HAP-1 (cell line): ENCODE measurements at regions not wholly inside any gene's neighbourhood (a gene's known extent, or its start where the extent isn't known, plus 50 kb on each side); places are given as distances from the start of the nearest gene placed in this dataset.
A peak's percentile ranks its signal among the peaks of the same experiment; 100 is the strongest.

Experiments used
- DNase-seq, 2 experiments: peaks; one replicate each; pipeline ENCODE4 v3.0.0-alpha.2; 2016 to 2020; ENCODE audit warnings: low spot score in 2 of 2
- H3K27me3 ChIP-seq: fragments of 250-450 bp; sonication (Bioruptor Pico); 2 replicates; pipeline ENCODE4 v1.5.1; 2020; ENCODE audit warnings: low read depth, mild to moderate bottlenecking, moderate library complexity
- H3K36me3 ChIP-seq: fragments of 250-450 bp; sonication (Bioruptor Pico); replicated peaks from 2 replicates; pipeline ENCODE4 v1.5.1; 2020; ENCODE audit warnings: mild to moderate bottlenecking
- H3K4me1 ChIP-seq: fragments of 250-450 bp; sonication (Bioruptor Pico); 2 replicates; pipeline ENCODE4 v1.5.1; 2020; ENCODE audit warnings: mild to moderate bottlenecking
- H3K4me3 ChIP-seq: fragments of 250-450 bp; sonication (Bioruptor Pico); 2 replicates; pipeline ENCODE4 v1.5.1; 2020; ENCODE audit warnings: mild to moderate bottlenecking, moderate library complexity
- H3K9me3 ChIP-seq: fragments of 250-450 bp; sonication (Bioruptor Pico); 2 replicates; pipeline ENCODE4 v1.5.1; 2020; ENCODE audit warnings: mild to moderate bottlenecking, moderate library complexity
- in situ Hi-C: fragments of 300-500 bp; cut with MboI; formaldehyde crosslinking; loops from 3 replicates; pipeline ENCODE4 v1.14.3; 2020; ENCODE audit warnings: low sequenced_read_pairs, inconsistent platforms, mixed read lengths

DNA sequence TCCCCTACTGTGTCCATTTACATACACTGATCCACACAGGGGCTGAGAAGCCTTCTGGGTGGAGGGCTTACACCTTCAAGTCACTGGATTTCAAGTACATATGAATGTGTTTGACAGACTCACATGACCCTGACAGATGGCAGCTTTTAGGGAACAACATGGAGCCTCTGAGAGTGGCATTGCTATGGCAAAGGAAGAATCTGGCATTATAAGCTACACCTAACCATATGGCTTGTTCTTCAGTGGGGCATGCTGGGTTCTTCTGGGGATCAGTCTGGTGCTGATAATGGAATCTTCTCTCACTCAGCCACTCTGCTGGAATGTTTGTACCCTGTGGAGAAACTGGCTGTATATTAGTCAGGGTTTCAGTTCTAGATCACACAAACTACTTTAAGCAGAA, 68.5 kb upstream of the PDE4B start:
- H3K9me3 ChIP-seq = no peaks in the 10 kb centered on the region
- H3K4me3 ChIP-seq = no peak overlapping the region
- no peaks in the 10 kb centered on the region for H3K36me3 ChIP-seq
- peaks cover 4% of the 10 kb centered on the region; the same call in 1 of the 2 replicates for H3K4me1 ChIP-seq
- DNase-seq = no peak
- H3K27me3 ChIP-seq = no peaks in the 10 kb centered on the region
- in situ Hi-C loops = no loop called here

DNA sequence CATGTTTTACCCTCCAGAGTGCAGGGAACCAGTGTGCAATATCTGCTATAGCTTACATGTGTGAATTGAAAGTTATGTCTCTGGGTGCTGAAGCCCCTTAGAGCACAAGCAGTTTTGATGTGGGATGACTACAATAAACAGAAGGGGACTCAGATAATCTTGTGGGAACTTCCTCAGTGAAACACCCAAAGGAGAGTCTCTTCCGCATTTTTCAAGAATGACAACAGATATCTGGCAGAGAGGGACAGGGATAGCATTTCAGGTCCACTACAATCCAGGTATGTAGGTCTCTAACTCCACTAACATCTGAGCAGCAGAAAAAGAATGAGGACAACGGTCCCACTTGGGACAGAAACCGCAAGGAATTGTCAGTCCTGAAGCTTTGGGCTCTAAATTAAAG, 67.6 kb upstream of the PDE4B start:
- Histone ChIP-seq H3K36me3 (no peaks in the 10 kb centered on the region), H3K27me3 (no peaks in the 10 kb centered on the region), H3K9me3 (no peaks in the 10 kb centered on the region), H3K4me3 (no peak overlapping the region), H3K4me1 (peaks cover 4% of the 10 kb centered on the region; the same call in 1 of the 2 replicates)
- no peak for DNase-seq
- in situ Hi-C loops = no loop called here

DNA sequence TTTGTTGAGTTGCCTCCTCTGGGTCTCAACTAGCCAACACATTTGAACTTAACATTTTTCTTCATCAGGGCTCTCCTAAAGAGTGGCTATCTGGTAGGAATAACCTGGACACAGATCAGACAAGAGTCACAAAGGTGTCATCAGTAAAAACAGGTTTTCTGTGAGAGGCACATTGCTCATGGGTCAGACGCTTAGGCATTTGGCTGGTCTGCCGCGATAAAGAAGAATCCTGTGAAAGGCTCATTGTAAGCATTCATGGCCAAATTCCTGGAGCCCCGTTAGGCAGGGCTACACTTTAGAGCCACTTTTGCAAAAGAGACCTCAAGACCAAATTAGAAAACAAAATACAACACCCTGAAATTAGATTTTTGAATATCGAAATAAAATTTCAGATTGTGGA, 64.2 kb upstream of the PDE4B start:
- DNase-seq = no peak
- Histone ChIP-seq H3K4me3 (no peak overlapping the region), H3K9me3 (no peaks in the 10 kb centered on the region), H3K27me3 (0 out of 2 replicates have a peak, but pooled peaks cover 2% of the 10 kb centered on the region), H3K36me3 (no peaks in the 10 kb centered on the region), H3K4me1 (peaks cover 4% of the 10 kb centered on the region; the same call in 1 of the 2 replicates)
- in situ Hi-C loops = no loop called here

DNA sequence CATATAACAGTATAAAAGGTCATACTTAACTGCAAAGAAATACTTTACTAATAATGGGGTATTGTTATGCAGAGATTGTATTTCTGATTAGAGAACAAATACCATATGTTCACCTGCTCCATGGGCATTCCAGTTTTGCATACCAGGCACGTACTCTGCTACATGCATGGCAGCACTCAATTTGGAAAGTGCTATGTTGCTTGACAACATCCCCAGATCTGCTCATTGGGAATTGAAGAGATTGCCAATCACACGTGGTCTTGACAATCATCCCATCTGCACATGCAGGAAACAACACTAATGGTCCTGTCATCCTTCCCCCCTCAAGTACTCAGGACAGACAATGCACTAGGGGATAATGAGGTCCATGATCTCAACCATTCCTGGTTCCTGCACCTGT, 63.4 kb upstream of the PDE4B start:
- Histone ChIP-seq H3K9me3 (no peaks in the 10 kb centered on the region), H3K36me3 (no peaks in the 10 kb centered on the region), H3K4me3 (no peak overlapping the region), H3K27me3 (0 out of 2 replicates have a peak, but pooled peaks cover 2% of the 10 kb centered on the region), H3K4me1 (peaks cover 4% of the 10 kb centered on the region; the same call in 1 of the 2 replicates)
- in situ Hi-C loops = no loop called here
- DNase-seq = peak; percentile 29 to 41

DNA sequence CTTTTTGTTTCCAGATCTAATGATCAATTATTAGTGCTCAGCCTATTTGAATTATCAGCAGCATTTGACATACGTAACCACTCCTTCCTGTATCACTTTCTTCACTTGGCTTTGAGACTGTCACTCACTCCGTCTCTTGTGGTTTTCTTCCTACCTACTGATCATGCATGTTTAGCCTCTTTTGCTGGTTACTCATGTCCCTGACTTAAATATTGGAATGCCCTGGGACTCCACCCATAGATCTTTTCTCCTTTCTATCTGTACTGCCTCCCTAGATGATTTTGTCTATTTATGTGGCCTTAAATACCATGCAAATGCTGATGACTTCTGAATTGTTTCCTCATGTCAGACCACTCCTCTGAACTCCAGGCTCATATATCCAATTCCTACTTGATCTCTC, 57.7 kb upstream of the PDE4B start:
- in situ Hi-C loops = no loop called here
- Histone ChIP-seq H3K4me1 (no peaks in the 10 kb centered on the region), H3K4me3 (no peak overlapping the region), H3K9me3 (no peaks in the 10 kb centered on the region), H3K27me3 (0 out of 2 replicates have a peak, but pooled peaks cover 2% of the 10 kb centered on the region), H3K36me3 (no peaks in the 10 kb centered on the region)
- DNase-seq = no peak

DNA sequence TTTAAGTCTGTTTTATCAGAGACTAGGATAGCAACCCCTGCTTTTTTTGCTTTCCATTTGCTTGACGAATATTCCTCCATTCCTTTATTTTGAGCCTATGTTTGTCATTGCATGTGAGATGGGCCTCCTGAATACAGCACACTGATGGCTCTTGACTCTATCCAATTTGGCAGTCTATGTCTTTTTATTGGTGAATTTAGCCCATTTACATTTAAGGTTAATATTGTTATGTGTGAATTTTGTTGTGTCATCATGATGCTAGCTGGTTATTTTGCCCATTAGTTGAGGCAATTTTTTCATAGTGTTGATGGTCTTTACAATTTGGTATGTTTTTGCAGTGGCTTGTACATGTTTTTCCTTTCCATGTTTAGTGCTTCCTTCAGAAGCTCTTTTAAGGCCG, 50.7 kb upstream of the PDE4B start:
- no peaks in the 10 kb centered on the region for H3K27me3 ChIP-seq
- no peaks in the 10 kb centered on the region for H3K36me3 ChIP-seq
- no peaks in the 10 kb centered on the region for H3K9me3 ChIP-seq
- DNase-seq = no peak
- H3K4me1 ChIP-seq = no peaks in the 10 kb centered on the region
- no peak overlapping the region for H3K4me3 ChIP-seq
- in situ Hi-C loops = no loop called here
